GDM1 (cell line): ENCODE measurements at regions not wholly inside any gene's neighbourhood (a gene's known extent, or its start where the extent isn't known, plus 50 kb on each side); places are given as distances from the start of the nearest gene placed in this dataset.
"Not testable (repeated sequence)": the region's sequence is repeated elsewhere in the genome, so short reads cannot be mapped to it uniquely, and the experiment has no call there.

Experiments used
- DNase-seq: peaks from one replicate; lab custom pipeline; 2025; lab: John Stamatoyannopoulos, UW

DNA sequence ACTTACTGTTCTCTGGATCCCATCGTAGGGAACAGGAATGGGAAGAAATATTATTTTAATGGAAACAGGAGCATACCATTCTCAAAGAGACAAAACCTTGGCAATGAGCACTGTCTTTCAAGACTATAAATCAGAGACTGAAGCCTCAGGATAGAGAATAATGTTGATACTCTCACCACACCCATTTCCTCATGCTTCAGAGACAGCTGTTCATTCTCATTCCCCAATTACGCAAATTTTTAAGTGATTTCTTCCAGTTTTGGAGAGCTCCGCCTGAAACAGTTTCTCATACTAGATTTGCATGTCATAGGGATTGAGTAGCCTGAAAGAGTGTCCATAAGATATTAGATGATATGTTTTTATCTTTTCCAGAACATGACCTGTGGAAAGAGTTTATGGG is 290.5 kb upstream of the RASA1 start:
- DNase-seq: no peak

DNA sequence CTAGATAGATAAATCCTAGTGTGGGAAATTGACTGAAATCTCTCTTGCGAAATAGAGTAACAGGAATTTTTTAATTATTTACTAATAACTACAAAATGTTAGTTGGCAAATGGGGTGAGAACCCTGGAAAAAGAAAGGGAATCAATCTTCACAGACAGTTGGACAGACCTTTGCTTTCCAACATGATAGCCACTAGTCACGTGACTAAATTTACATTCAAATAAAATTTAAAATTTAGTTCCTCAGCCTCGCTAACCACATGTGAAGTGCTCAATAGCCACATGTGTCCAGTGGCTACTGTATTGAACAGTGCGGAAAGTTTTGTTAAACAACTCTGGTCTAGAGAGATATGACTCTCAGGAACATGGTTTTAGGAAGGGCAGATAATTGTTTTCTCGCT is 289.9 kb upstream of the RASA1 start:
- DNase-seq: no peak

DNA sequence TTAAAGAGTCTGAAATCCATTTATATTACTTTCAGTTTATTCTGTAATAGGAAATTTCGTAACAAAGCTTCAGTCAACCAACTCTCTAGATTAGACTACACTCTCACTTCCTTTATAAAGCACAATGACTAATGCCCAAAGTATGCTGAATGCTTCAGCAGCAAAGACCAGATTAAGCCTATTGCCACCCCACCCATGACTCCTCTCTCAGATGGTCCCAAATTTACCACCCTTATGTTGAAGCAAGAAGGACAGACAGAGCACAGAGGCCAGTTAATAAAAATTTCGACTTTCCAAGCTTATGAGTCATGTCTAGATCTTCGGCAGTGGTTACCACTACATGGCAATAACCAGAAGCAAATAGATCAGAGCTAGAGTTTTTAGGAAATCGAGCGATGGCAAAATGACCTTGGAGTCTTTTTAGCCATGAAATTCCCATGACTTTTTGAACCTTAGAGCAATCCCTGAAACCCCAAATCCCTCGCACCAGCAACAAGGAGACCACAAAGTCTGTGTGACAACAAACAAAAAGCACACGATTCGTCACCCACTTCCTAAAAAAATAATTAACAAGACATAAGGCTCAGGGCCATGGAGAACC is 287.8 kb upstream of the RASA1 start:
- no peak for DNase-seq

DNA sequence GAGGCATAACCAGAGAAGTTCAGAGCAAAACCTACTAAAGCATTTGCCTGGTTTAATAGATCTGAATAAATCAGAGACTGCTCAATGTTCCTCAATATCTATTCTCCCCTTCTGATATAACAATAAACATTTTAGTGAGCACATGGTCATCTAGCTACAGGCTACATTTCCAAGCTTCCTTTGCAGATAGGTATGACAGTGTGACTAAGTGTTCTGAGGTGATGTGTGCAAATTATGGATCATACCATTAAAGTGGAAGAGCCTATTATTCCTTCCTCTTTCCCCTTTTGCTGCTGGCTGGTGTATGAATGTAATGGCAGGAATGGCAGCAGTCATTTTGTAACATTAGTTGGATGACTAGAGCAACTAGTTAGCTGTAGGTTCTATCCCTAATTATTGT is 285.8 kb upstream of the RASA1 start:
- DNase-seq: no peak

DNA sequence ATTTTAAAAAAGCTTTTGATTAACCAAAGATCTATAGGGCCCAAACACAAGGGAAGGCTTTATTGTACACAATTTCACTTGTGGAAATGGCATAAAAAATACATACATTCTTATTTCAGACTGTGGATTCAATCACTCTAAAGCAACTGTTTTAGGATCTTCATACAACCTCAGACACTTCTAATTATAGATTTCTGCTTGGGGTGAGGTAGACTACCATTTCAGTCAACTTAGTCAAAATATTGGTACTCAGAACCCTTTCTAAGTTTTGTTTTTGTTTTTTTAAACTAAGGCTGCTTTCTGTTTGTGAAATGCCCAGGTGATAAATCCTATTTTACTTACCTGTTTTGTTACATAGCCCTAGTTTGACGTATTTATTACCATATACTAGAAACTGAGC is 284.5 kb upstream of the RASA1 start:
- DNase-seq: no peak

DNA sequence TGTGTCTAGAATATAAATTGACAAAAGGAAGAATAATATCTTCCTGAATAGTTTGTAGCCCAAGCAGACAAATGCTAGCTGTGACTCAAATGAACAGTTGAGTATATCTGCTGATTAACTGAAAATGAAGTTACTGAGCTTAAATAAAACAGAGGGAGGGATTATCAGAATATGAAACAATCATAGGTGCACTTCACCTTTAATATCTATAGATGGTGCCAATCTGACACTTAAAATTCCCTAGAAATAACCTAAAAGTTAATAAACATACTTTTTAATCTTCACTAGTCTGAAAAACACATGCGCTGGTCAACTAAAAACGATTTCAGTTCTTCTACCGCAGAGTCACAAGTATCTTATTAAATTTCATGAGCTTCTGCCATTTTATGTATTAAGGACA is 280.8 kb upstream of the RASA1 start:
- no peak for DNase-seq

DNA sequence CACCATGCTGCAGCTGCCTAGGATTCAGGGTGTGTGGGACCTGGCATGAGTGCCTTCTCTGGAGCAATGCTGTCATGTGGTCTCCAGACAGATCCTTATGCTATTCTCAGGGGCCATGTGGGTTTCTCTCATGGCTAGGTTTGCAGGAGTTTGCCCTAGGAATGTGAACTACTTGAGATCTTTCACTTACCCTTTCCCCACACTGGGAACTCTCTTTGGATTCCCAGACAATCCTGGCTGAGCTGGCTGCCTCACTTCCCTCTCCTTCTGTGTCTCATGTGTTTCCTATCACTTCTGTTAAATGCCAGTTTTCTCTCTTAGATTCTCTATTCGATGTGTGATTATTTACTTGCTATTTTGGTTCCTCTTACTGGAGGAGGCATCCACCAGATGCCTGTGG is 270.2 kb upstream of the RASA1 start:
- DNase-seq: no peak

DNA sequence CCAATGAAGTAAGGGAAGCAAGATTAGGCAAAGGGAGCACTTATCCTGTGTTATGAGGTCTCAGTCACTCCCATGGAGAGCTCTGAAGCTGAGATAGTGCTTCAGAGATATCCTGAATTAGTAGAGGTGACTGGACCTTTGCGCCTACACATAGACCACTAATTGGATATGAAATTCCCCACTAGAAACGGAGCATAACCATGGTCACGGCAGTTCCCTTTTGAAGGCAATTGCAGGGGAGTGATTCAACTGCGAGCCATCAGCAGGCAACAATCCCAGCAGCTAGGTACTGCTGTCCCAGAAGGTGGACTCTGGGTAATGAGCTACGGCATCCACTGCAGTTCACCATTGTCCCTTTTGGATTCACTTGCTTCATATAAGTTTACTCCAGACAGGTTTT is 267.7 kb upstream of the RASA1 start:
- no peak for DNase-seq

DNA sequence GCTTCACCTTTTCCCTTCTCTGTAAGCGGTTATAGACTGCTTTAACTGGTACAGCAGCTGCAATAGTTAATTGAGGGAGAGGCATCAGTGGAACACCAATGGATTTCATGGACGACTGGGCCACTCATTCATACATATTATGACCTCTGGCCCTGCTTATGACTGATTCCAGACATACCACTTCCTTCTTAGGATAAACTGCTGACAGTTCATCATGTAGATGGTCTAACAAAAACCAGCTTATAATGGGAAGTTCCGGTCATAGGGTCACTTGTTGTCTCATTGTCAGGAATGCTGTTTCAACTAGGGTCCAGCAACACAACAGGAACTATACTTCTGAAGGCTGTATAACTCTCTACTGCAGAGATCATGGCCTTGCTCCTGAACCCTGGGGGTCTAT is 265.2 kb upstream of the RASA1 start:
- no peak for DNase-seq

DNA sequence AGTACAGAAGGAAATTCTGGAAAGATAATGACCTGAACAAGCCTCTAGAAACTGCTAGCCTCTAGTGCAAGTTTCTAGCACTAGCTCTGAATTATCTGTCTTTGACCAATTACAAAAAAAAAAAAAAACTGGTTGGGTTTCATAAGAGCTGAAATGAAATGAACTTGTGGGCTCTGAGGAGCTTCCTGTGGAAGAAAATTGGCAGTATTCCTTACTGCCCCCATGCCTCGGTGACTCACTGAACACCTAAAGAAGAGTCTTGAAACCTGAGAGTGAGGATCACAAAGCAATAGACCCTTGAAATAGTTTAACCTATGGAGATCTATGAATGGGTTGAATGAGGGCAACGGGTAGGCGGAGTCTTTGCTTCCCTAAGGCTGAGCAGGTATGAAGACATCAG is 263.6 kb upstream of the RASA1 start:
- DNase-seq: no peak

DNA sequence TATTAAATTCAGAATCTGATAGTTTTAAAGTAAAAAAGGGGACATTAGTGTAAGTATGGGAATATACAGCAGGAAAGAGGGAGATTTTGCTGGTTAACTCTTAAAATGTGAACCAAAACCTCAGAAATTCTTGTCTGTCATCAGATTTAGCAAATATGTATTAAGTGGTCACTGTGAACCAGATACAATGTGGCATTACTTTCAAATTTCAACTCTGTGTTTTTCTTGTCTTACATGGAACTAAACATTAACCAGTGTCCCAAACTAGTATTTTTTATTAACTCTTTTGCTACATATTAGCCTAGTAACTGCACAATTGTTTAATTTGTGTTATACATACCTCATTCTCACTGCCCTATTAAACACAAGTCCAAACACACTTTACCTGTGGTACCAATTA is 259.9 kb upstream of the RASA1 start:
- no peak for DNase-seq

DNA sequence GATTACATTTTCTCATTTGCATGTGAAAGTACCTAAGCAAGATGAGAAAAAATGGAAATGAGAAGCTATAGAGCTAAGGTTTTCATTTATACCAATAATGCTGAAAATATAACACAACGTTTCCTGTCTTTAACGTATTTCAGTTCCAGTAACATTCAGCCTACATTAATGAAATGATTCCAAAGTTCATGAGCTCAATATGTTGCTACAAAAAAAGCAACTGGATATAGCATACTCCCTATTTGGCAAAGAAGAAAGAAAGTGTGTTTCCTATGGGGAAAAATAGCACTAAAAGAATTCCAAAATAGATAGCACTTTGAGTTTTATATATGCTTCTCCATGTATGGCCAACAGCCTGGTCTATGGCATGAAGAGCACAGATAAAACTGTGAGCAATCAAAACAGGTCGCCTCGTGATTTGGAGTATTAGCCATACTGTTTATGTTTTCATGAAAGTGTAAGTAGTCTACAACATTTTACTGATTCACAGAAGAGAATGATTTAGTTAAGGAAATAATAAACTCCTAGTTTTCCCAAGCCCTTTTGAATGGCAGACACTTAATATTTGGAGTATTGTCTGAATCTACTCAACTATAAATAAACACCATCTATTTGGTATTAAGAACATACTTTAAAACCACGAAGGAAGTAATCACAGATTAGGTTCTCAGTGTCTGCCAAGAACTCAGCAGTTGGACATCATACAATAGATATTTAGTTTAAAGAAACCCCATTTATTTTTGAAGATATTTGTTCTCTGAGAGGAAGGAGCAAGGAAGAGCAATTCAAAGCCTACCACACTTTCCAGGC is 258.7 kb upstream of the RASA1 start:
- DNase-seq: no peak

DNA sequence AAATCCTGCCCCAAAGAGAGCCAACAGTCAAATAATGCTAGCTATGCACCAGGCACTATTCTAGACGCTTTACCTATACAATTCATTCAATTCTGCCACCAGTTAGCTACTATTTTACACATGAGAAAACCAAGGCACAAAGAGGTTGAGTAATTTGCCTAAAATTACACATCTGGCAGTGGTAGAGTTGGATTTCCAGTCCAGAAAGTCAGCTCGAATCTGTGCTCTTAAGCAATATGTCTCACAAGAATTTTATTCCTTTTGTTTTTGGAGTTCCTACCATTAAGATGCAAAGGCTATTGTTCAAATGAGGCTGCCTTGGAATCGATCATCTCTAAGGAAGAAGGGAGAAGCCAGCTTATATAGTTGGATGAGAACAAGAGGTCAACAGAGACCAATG is 256.9 kb upstream of the RASA1 start:
- DNase-seq: no peak

DNA sequence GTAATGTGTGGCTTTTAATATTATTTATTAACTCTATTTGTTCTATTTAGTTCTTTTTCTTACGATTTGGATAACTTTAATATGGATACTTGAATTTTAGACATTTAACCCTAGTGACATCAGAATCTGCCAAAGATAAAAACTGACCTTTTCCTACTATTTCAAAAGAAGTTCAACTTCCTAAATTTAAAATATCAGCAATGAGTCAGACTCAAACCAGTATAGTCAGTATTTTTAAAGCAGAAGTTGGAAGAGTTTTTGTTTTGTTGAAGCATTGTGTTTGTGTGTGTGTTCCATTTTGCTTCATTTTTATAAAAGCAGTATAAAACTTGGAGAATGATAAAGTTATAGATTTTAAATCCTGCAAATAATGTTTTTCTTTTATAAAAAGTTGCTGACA is 251.8 kb upstream of the RASA1 start:
- DNase-seq: no peak

DNA sequence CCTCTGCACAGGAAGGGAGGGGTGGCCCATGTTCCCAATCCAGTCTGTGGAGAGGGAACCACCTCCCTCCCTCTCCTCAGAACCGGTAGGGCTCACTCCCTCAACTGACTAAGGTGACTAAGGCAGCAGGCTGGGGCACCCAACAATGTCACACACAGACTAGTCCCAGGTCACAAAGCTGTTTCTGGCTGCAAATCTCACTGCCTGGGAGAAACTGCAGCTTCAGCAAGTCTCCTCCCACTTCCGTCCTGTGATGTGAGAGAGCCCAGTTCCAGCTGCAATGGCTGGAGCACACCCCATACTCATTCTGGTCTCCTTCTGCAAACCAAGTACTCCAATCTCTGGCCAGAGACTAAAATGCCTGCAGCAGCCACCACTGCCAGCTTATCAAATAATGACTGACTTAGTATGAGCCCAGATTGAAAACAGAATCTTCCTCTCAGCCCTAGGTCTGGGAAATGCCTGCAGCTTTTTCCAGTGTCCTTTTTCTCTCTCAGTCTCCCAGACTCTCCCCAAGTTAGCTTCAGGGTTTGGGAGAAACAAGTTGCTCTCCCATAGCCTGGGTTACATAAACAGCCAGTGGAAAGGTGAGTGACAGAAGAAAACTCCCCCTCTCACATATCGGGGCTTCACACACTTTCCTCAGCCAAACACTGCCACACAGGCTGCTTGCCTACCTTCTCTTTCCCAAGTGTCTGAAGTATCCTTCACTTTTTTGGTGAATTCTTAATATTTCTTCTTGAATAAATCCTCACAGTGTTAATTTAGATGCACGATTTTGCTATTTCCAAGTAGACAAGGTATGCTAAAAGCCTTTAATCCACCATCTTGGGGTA is 247.4 kb upstream of the RASA1 start:
- DNase-seq: no peak

DNA sequence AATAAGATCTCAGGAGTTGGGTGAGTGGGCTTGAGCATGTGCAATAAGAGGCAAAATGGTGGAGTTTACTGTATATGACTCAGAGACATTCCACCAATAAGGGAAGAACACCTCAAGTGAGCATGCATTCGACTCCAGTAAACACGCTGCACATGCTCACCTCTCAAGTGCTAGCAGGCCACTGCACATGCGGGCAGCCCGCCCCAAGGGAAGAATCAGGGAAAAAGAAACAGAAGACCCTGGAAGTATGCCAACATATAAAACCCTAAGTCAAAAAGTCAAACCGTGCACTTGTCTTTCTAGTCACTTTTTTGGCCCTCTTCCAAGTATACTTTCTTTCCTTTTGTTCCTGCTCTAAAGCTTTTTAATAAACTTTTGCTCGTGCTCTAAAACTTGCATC is 245.3 kb upstream of the RASA1 start:
- DNase-seq: no peak

DNA sequence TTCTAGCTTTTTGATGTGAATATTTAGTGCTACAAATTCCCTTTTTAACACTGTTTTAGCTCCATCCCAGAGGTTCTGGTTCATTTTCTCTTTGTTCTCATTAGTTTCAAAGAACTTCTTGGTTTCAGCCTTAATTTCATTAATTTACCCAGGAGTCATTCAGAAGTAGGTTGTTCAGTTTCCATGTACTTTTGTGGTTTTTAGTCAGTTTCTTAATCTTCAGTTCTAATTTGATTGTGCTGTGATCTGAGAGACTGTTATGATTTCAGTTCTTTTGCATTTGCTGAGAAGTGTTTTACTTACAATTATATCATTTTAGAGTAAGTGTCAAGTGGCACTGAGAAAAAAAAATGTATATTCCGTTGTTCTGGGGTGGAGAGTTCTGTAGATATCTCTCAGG is 240.1 kb upstream of the RASA1 start:
- DNase-seq: no peak

DNA sequence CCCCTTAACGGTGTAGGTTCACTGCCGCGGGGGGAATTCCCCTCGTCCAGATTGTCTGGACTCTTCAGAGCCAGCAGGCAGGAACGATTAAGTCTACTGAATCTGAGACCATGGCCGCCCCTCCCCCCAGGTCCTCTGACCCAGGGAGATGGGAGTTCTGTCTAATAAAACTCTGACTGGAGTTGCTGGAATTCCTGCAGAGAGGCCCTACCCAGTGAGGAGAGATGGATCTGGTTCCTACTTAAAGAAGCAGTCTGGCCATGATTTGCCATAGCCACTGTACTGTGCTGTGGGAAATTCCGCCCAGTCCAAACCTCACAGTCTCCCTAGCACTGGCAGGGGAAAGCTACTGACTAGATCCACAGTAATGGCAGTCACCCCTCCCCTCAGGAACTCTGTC is 237.7 kb upstream of the RASA1 start:
- DNase-seq: no peak

DNA sequence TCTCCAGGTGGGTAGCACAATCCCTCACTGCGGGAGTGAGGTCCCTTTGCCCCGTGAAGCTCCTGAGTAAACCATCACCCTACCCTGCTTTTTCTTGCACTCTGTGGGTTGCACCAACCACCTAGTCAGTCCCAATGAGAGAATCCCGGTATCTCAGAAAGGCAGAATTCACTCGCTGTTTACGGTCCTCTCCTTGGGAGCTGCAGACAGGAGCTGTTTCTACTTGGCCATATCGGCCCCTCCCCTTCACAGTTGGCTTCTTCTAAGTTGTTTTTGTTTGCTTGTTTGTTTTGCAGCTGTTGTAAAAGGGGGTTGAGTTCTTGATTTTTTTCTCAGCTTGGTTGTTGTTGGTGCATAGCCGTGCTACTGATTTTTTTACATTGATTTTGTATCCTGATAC is 237.0 kb upstream of the RASA1 start:
- no peak for DNase-seq

DNA sequence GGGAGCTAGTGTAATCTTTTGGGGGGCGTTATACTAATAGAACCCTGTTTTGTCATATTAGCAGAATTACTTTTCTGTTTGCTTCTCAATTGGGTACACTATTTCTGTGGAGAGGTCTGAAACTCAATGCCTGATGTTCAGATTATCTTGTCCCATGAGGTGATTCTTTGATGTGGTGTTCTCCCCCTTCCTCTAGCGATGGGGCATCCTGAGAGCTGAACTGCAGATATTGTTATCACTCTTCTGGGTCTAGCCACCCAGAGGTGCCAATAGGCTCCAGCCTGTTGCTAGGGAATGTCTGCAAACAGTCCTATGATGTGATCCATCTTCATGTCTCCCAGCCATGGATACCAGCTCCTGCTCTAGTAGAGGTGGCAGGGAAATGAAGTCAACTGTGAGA is 233.1 kb upstream of the RASA1 start:
- no peak for DNase-seq

DNA sequence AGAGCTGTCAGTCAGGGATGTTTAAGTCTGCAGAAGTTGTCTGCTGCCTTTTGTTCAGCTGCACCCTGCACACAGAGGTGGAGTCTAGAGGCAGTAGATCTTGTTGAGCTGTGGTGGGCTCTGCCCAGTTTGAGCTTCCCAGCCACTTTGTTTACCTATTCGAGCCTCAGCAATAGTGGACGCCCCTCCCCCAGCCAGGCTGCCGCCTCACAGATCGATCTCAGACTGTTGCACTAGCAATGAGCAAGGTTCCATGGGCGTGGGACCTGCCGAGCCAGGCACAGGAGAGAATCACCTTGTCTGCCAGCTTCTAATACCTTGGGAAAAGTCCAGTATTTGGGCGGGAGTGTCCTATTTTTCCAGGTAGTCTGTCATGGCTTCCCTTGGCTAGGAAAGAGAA is 225.1 kb upstream of the RASA1 start:
- DNase-seq: no peak

DNA sequence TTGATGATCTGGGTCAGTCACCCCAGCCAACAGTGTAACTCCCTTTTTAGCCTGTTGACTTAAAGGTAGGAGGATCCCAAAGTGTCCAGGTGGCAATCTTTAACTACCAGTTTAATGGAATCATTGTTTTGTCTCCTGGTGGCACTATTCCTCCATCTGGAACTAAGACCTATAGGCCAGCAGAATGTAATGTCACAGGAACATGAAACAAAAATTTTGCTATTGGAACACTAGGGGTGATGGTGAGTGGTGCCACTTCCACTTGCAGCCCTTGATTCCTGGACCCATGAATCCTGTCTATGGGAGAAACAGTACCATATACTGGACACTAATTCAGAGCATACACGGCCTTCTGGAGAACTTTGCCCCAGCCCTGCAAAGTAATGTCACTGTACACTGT is 219.5 kb upstream of the RASA1 start:
- DNase-seq: no peak

DNA sequence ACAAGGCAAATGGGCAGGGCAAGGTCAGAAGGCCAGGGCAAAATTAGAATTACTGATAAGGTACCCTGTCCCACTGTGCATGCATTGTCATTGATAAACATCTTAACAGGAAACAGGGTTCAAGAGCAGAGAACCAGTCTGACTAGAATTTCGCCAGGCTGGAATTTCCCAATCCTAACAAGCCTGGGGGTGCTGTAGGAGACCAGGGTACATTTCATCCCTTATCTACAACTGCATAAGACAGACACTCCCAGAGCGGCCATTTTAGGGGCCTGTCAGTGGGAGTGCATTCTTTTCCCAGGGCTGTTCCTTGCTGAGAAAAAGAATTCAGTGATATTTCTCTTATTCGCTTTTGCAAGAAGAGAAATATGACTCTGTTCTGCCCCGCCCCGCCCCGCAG is 218.7 kb upstream of the RASA1 start:
- not testable (repeated sequence) for DNase-seq
